GF-D8 (cell line): ENCODE measurements at regions not wholly inside any gene's neighbourhood (a gene's known extent, or its start where the extent isn't known, plus 50 kb on each side); places are given as distances from the start of the nearest gene placed in this dataset.

Source experiments
- DNase-seq: peaks from one replicate; lab custom pipeline; 2025; lab: John Stamatoyannopoulos, UW

GRCh38 chr6:105587349-105588122 is 184.7 kb upstream of the PREP start:
- no peak for DNase-seq

- DNase-seq = no peak
These were observed 175.4 kb upstream of the PREP start for GRCh38 chr6:105578179-105578707.

DNA sequence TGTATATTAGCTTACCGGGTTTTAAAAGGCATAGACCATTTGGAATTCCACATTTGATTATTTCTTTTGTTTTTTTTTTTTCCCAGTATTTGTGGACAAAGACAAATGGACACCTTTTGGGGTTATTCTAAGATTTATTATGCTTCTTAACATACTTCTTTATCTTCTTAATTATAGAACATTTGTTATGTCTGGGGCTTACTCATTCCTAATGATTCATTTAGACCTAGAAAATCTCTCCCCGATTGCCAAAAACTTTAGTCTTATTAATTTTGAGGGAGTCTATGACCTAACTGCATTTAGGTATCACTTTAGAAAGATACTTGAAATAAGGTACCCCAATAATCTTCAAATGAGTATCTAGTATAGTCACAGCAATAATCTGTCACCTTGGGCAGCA is 170.7 kb upstream of the PREP start:
- no peak for DNase-seq

- no peak for DNase-seq
These were observed 170.3 kb upstream of the PREP start for GRCh38 chr6:105573138-105573537.

DNA sequence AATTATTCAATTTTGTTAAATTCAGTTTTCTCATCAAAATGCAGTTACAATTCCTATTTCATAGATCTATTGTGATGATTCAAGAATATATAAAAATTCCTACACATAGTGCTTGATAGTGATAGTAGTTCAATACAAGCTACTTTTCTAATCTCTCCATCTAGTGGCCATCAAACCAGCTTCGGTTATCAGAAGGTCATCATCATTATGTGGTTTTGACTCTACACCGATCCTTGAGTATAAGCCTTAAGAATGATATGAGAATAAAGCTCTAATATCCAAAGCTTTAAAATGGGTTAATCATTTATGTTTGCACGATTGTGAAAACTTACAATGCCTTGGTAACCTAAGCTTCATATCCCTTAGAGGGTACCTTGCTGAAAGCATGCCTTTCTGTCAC is 167.5 kb upstream of the PREP start:
- DNase-seq = no peak

DNA sequence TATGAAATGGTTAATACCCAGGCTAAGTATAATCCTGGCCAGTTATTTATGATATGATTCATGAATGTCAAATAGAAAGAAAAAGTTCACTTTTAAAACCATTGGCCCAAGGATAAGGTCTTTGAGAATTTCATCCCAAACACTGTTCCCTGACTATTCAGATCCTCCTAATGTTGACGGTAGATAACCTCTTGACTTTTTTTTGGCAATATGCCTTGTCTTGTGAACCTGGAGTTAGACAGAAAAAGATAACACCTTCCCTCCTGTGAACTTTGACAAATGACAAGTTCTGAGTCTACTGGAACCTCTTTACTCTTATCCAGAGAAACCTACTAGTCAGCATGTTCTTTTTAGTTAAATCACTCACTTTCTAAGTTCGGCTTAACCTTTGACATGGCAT is 166.8 kb upstream of the PREP start:
- DNase-seq = no peak

DNA sequence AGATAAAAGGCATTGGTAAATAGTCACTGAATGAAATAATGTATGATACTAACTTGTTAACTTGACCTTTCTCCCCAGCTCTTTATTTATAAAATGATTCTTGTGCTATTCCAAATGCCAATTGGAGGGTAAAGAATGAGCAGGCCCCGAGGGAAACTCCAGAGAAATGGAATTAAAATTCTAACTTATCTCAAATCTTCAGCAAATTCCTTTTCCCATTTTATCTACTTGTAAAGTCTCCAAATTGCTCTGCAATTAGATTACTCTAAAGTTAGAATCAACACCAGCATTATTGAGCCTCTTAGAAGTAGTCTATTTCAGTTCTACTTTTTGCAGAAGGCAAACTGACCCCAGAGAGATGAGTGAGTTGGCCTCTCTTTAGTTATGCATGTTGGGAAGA is 165.9 kb upstream of the PREP start:
- no peak for DNase-seq

GRCh38 chr6:105568142-105568541 is 165.3 kb upstream of the PREP start:
- no peak for DNase-seq

GRCh38 chr6:105567140-105567539 is 164.3 kb upstream of the PREP start:
- DNase-seq = no peak

- no peak for DNase-seq
These were observed 163.6 kb upstream of the PREP start for GRCh38 chr6:105566503-105566902.

GRCh38 chr6:105564121-105564902 is 161.4 kb upstream of the PREP start:
- DNase-seq = no peak

GRCh38 chr6:105562027-105562426 is 159.1 kb upstream of the PREP start:
- DNase-seq = no peak

GRCh38 chr6:105561486-105561885 is 158.6 kb upstream of the PREP start:
- no peak for DNase-seq

DNA sequence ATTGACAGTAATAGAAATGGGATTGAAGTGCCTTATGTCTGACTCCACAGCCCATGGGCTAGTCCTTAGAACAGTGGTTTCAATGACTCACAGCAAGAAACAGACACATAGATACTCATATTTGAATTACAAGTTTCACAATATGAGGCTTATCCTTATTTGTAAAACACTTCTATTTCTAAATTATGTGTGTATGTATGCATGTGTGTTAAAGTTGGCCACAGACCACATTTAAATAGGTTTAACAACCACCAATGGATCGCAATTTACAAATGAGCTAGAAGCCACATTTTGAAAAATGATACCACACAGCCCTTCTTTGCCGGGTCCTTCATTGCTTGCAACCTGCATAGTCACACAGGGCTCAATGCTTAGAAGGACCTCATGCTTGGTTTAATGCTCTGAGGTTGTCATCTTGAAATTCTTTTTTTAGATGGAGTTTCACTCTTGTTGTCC is 157.8 kb upstream of the PREP start:
- DNase-seq = no peak

DNA sequence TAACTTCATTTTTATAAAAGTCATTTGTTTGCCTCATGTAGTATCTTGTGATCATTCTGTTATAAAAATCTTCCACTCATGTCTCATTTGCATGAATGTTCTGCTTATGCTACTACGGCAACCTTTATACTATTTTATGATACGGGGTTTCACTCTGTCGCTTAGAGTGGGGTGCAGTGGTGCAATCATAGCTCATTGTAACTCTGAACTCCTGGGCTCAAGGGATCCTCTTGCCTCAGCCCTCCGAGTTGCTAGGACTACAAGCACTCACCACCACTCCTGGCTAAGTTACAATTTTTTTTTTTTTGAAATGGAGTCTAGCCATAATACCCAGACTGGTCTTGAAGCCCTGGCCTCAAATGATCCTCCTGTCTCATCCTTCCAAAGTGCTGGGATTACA is 154.4 kb upstream of the PREP start:
- DNase-seq = no peak

DNA sequence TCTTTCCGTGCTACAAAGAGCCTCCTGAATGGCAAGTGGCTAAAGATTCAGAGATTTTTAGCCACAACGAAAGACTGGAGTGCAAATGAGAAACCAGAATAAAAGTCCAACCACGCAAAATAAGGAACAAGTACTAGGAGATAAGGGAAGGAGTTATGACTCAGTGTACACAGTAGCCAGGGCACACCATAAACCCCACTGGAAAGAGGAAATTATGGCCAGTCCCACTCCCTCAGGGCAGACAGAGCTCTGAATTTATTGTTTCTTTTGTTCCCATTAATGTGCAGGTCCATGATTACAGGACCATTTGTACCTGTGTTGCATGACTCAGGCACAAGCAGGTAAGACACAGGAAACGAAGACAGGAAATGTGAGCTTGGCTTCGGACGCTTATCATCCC is 150.3 kb upstream of the PREP start:
- no peak for DNase-seq

GRCh38 chr6:105550955-105551620 is 148.2 kb upstream of the PREP start:
- no peak for DNase-seq

DNA sequence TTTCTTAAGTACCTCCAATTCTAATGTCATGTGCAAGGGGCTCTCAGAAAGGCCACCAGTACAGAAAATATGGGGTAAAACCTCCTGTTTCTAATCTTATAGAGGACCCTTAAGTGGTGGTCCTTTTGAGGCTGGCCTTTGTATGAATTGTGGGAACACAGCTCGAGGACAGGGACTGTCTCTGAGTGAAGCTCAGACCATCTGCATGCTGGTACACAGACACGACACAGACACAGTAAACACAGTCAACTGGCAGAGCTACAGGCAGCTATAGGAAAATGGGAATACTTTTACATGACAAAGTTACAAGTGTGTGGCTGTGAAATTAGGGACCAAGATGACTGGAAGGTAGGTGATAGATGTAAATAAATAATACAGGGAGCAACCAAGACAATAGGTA is 143.9 kb upstream of the PREP start:
- DNase-seq = no peak

DNA sequence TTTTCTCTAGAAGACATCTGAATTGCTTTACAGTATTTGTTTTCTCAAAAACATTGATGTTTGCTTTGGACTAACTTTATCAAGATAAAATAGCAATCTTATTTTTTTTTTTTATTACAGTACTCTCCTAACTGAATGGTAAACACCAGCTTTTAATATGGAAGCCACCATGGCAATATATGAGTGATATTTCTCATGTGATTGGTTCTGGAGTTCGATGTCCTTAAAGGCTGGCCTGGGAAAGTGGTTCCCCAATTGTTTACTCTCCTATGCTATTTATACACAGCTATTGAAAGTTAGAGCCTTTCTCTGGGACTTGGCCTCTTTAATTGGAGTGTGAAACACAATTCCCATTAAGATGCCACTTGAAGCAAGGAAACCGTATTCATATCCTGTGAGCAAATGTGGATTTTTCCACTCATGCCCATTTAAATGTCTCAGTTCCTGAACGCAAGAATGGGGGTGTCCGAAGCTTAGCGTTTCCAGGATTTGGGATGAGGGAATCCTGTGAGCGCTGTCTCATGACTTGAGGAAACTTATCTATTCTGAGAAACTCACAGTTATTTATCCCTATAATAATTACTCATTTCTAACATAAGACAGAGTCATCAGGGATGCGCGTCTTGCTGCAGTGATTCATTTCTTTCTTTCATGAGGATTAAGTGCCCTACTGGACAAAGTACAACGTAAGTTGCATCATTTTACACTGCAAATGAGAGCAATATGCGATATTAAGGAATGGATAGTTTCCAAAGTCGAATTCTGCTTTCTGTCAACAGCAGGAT is 143.3 kb upstream of the PREP start:
- DNase-seq = no peak

DNA sequence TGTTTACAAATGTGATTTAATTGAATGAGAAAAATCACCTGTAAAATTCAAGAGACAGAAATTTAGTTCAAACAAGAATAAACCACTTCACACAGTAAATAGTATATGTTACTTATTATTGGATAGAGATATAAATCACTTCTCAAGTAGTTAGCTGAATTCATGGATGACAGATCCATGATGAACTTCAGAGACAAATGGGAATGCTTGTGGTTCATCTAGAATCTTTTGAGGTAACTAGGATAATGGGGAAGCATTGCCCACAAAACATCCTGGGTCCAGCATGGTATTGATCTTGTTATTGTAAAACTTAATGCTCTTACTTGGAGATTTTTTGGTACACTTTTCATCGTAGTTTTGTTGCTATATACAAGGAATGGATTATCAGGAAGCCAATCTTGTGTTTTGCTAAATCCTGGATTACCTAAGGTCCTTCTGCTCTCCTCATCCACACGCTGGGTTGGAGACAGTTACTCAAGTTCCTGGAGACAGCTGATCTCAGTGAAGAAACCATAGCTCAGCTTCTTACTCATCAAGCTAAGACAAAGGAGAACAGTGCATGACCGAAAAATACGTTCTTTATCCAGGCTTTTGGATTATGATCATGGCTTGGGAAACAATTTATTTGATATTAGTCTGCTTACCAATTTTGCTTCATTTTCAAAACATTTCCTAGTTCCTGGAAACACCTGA is 142.5 kb upstream of the PREP start:
- no peak for DNase-seq

GRCh38 chr6:105539911-105540310 is 137.0 kb upstream of the PREP start:
- no peak for DNase-seq
